PC-3 (cell line): ENCODE measurements at regions not wholly inside any gene's neighbourhood (a gene's known extent, or its start where the extent isn't known, plus 50 kb on each side); places are given as distances from the start of the nearest gene placed in this dataset.

Experiments used
- ATAC-seq: fragments of 200-7000 bp; cut with Tn5 transposase; 2 replicates; pipeline ENCODE4 v1.9.1; 2020; ENCODE audit warnings: mild to moderate bottlenecking, moderate library complexity
- BruUV-seq: library from RNA; stranded (reverse); fragments of 400-500 nt; replicated peaks from 2 replicates; lab custom pipeline; 2021; lab: Mats Ljungman, UMichigan
- CTCF ChIA-PET: fragments of 300-600 bp; sonication (Branson Sonifier 250); formaldehyde crosslinking; loops from one replicate; lab custom pipeline; 2022; ENCODE audit warnings: antibody characterized with exemption; lab: Charles Lee
- POLR2A ChIA-PET: fragments of 300-600 bp; sonication (Branson Sonifier 250); formaldehyde crosslinking; loops from one replicate; lab custom pipeline; 2022; ENCODE audit warnings: antibody characterized with exemption; ENCODE audit not compliant: unreplicated experiment; lab: Charles Lee
- DNase-seq: peaks from one replicate; pipeline ENCODE4 v3.0.0-alpha.2; 2015
- H2AFZ ChIP-seq: fragments of 300-600 bp; sonication (generic); 2 replicates; pipeline ENCODE4 v1.6.0; 2016; ENCODE audit warnings: antibody characterized with exemption, low read length
- H3F3A ChIP-seq: fragments of 300-600 bp; sonication (generic); one replicate; pipeline ENCODE4 v1.6.0; 2017; ENCODE audit warnings: antibody characterized with exemption, low read length, control low read depth, mild to moderate bottlenecking; ENCODE audit not compliant: unreplicated experiment
- H3K27ac ChIP-seq: fragments of 300-600 bp; sonication (generic); 2 replicates; pipeline ENCODE4 v1.5.1; 2016; ENCODE audit warnings: mild to moderate bottlenecking, low read length
- H3K27me3 ChIP-seq: fragments of 300-600 bp; sonication (generic); 2 replicates; pipeline ENCODE4 v1.6.1; 2016; ENCODE audit warnings: low read length, mixed read lengths
- H3K36me3 ChIP-seq: fragments of 300-600 bp; sonication (generic); 2 replicates; pipeline ENCODE4 v1.6.1; 2016; ENCODE audit warnings: low read depth, mixed run types, low read length, mixed read lengths
- H3K4me1 ChIP-seq: fragments of 300-600 bp; sonication (generic); 2 replicates; pipeline ENCODE4 v1.5.1; 2016; ENCODE audit warnings: low read length; ENCODE audit not compliant: insufficient read depth
- H3K4me2 ChIP-seq: fragments of 300-600 bp; sonication (generic); 2 replicates; pipeline ENCODE4 v1.6.0; 2016; ENCODE audit warnings: low read length
- H3K4me3 ChIP-seq: fragments of 300-600 bp; sonication (generic); 2 replicates; pipeline ENCODE4 v1.5.1; 2016; ENCODE audit warnings: mild to moderate bottlenecking, low read length, mixed read lengths
- H3K79me2 ChIP-seq: fragments of 300-600 bp; sonication (generic); 2 replicates; pipeline ENCODE4 v1.6.1; 2017; ENCODE audit warnings: low read length, mixed read lengths
- H3K9ac ChIP-seq: fragments of 300-600 bp; sonication (generic); 2 replicates; pipeline ENCODE4 v1.6.0; 2016; ENCODE audit warnings: mild to moderate bottlenecking, low read length
- H3K9me2 ChIP-seq: fragments of 300-600 bp; sonication (generic); replicated peaks from 2 replicates; pipeline ENCODE4 v1.6.1; 2016; ENCODE audit warnings: mixed run types, low read length, mixed read lengths
- H3K9me3 ChIP-seq: fragments of 300-600 bp; sonication (generic); 2 replicates; pipeline ENCODE4 v1.6.1; 2016; ENCODE audit warnings: low read length, mixed read lengths
- H4K20me1 ChIP-seq: fragments of 300-600 bp; sonication (generic); 2 replicates; pipeline ENCODE4 v1.6.1; 2016; ENCODE audit warnings: low read length, mixed read lengths
- CTCF ChIP-seq: fragments of 300-600 bp; sonication (generic); conservative IDR thresholded peaks from 2 replicates; pipeline ENCODE4 v1.5.1; 2017; ENCODE audit warnings: antibody characterized with exemption, low read depth, mild to moderate bottlenecking, low read length
- EZH2 ChIP-seq: fragments of 300-600 bp; sonication (generic); IDR thresholded peaks from one replicate; pipeline ENCODE4 v1.6.1; 2017; ENCODE audit warnings: antibody characterized with exemption, mild to moderate bottlenecking, low read length; ENCODE audit not compliant: unreplicated experiment
- EZH2phosphoT487 ChIP-seq: fragments of 300-600 bp; sonication (generic); IDR thresholded peaks from 2 replicates; pipeline ENCODE4 v1.6.1; 2018; ENCODE audit warnings: mild to moderate bottlenecking, antibody characterized with exemption, low read length, borderline replicate concordance
- intact Hi-C: fragments of 100-400 bp; cut with micrococcal nuclease; formaldehyde crosslinking; loops from 2 replicates; pipeline ENCODE4 v1.9.0; 2023

DNA sequence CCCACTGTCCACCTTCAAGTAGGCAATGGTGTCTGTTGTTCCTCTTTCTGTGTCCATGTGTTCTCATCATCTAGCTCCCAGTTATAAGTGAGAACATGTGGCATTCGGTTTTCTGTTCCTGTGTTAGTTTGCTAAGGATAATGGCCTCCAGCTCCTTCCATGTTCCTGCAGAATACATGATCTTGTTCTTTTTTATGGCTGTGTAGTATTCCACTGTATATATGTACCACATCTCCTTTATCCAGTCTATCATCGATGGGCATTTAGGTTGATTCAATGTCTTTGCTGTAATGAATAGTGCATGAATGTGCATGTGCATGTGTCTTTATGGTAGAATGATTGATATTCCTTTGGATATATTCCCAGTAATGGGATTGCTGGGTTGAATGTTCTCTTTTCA is 123.3 kb upstream of the LHX5 start:
- DNase-seq, result no peak
- Histone ChIP-seq H3K79me2 (no peaks in the 10 kb centered on the region), H3K4me1 (peaks cover 4% of the 10 kb centered on the region; the same call in 1 of the 2 replicates), H3K9me3 (no peaks in the 10 kb centered on the region), H3K9ac (no peak overlapping the region), H3K27ac (no peak overlapping the region), H3K4me3 (no peak overlapping the region), H3K27me3 (peaks cover 45% of the 10 kb centered on the region), H3K36me3 (no peaks in the 10 kb centered on the region), H3K9me2 (no peaks in the 10 kb centered on the region), H3K4me2 (no peak overlapping the region), H2AFZ (no peak overlapping the region), H3F3A (no peaks in the 10 kb centered on the region), H4K20me1 (no peaks in the 10 kb centered on the region)
- BruUV-seq, result no TSS peak
- CTCF ChIA-PET, result no interaction called here
- TF ChIP-seq EZH2phosphoT487, result no peak
- intact Hi-C loops, result no loop called here
- ATAC-seq, result no peak
- POLR2A ChIA-PET, result no interaction called here

- peak overlapping the region; percentile 67 for H3K4me3 ChIP-seq
- CTCF ChIA-PET, result no interaction called here
- peak; percentile 71; the same call in 1 of the 2 replicates for ATAC-seq
These were observed 119.9 kb upstream of the LHX5 start for GRCh38 chr12:113591480-113591974.

GRCh38 chr12:113589437-113589836 is 117.8 kb upstream of the LHX5 start:
- no peaks in the 10 kb centered on the region for H3F3A ChIP-seq
- ChIA-PET POLR2A (no interaction called here), CTCF (no interaction called here)
- H3K27ac ChIP-seq, result no peak overlapping the region
- no peak for ATAC-seq
- no peak overlapping the region for H3K4me2 ChIP-seq
- H3K4me1 ChIP-seq, result peaks cover 8% of the 10 kb centered on the region; the same call in 1 of the 2 replicates
- no peaks in the 10 kb centered on the region for H3K9me3 ChIP-seq
- TF ChIP-seq CTCF (no peak), EZH2 (no peak), EZH2phosphoT487 (no peak)
- H3K79me2 ChIP-seq, result no peaks in the 10 kb centered on the region
- no peak overlapping the region for H3K4me3 ChIP-seq
- no TSS peak for BruUV-seq
- no peaks in the 10 kb centered on the region for H3K9me2 ChIP-seq
- H3K27me3 ChIP-seq, result peaks cover 4% of the 10 kb centered on the region; the same call in 1 of the 2 replicates
- no peak overlapping the region for H2AFZ ChIP-seq
- no peak overlapping the region for H3K9ac ChIP-seq
- intact Hi-C loops, result no loop called here
- no peak for DNase-seq
- H3K36me3 ChIP-seq, result no peaks in the 10 kb centered on the region
- no peaks in the 10 kb centered on the region for H4K20me1 ChIP-seq

More at GRCh38 chr12:113591480-113591974, 119.9 kb upstream of the LHX5 start:
- Histone ChIP-seq H3K27ac (no peak overlapping the region), H3K9me3 (no peaks in the 10 kb centered on the region), H3K9me2 (no peaks in the 10 kb centered on the region), H4K20me1 (no peaks in the 10 kb centered on the region), H3K4me2 (peak overlapping the region; percentile 82), H3K4me1 (peaks cover 7% of the 10 kb centered on the region; the same call in 1 of the 2 replicates), H3K36me3 (no peaks in the 10 kb centered on the region), H3F3A (no peaks in the 10 kb centered on the region), H3K27me3 (peaks cover 17% of the 10 kb centered on the region), H2AFZ (peak overlapping the region; percentile 78), H3K79me2 (no peaks in the 10 kb centered on the region), H3K9ac (no peak overlapping the region)
- no TSS peak for BruUV-seq
- POLR2A ChIA-PET, result no interaction called here
- peak; percentile 64 for DNase-seq
- TF ChIP-seq EZH2 (no peak), EZH2phosphoT487 (no peak), CTCF (no peak)
- intact Hi-C loops, result no loop called here
